Psoas muscle (tissue), 7 donors: ENCODE measurements at regions not wholly inside any gene's neighbourhood (a gene's known extent, or its start where the extent isn't known, plus 50 kb on each side); places are given as distances from the start of the nearest gene placed in this dataset.

Source experiments
- ATAC-seq, 4 donors: fragments of 200-7000 bp; cut with Tn5 transposase; one replicate each; pipeline ENCODE4 v1.9.1; 2020; ENCODE audit warnings: moderate library complexity in 3 of 4, mild to moderate bottlenecking in 2 of 4
- DNase-seq, 2 donors: peaks; one replicate each; pipeline ENCODE4 v3.0.0-alpha.2; 2020
- H3K27ac ChIP-seq: fragments of 200-600 bp; one replicate; pipeline ENCODE4 v1.8.0; 2022
- H3K27me3 ChIP-seq, 3 donors: fragments of 200-600 bp in 1 of 3; one replicate each; pipeline versions ENCODE4 v1.6.1 to v1.8.0; 2013 to 2022; ENCODE audit warnings: low read length in 2 of 3, mild to moderate bottlenecking in 2 of 3, moderate library complexity in 1 of 3; ENCODE audit not compliant: insufficient read depth in 3 of 3
- H3K36me3 ChIP-seq, 2 donors: fragments of 200-600 bp in 1 of 2; one replicate each; pipeline versions ENCODE4 v1.6.1 to v1.8.0; 2013 to 2022; ENCODE audit warnings: low read depth in 1 of 2, mild to moderate bottlenecking in 1 of 2, moderate library complexity in 1 of 2; ENCODE audit not compliant: insufficient read depth in 1 of 2
- H3K4me1 ChIP-seq: fragments of 200-600 bp; one replicate; pipeline ENCODE4 v1.8.0; 2022
- H3K4me3 ChIP-seq: fragments of 200-600 bp; one replicate; pipeline ENCODE4 v1.8.0; 2022; ENCODE audit warnings: mild to moderate bottlenecking
- H3K9me3 ChIP-seq: fragments of 200-600 bp; one replicate; pipeline ENCODE4 v1.8.0; 2022
- WGBS, 3 donors: extraction: QIAGEN DNeasy Blood & Tissue Kit; methylation state at CpG; one replicate each; pipeline versions ENCODE4 v1.1.6 to v1.1.7; 2013; 5-methylcytosine and 5-hydroxymethylcytosine counted together
- intact Hi-C, 2 donors: fragments of 100-400 bp; cut with DNase I; formaldehyde crosslinking; loops; one replicate each; pipeline versions ENCODE4 v1.11.0 to v1.14.2; 2022
- TF ChIP-seq, protein P1 (sequence below): fragments of 200-600 bp; IDR thresholded peaks from one replicate; pipeline ENCODE4 v1.8.0; 2022; ENCODE audit warnings: antibody characterized with exemption
- donor health status: healthy with polysubstance abuse.
- donor health status: DM: no; HTN: no; CAD: no; lungs with moderate emphysema.
- donor health status: Bipolar disorder and iron deficiency.
- donor health status: healthy.
- donor health status: DM: yes; HTN: yes; CAD: no.
- donor health status: DM: no; HTN: no; CAD: no.
- donor health status: DM: yes; HTN: yes; CAD: no.

DNA sequence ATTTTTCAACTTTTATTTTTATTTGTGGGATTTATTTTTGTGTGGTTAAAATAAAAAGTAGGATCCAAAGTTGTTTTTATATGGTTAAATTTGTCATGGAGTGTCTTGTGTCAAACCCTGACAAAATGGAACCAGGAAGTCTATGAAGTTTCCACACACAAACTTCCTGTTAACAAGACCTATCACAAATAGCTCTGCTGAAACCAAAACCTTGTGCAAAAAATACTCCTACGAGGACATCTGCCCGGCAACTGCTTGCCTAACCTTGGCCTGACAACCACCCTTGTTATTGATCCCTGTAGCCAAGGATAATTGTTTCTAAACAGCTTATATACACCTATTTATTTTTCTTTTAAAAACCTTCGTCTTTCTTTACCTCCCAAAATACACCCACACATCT, 389.6 kb downstream of the TRIB2 start:
- intact Hi-C loops, result no loop called here
- no peaks in the 10 kb centered on the region for H3K27me3 ChIP-seq
- 61 to 79% (median 67%) methylated on average over 3 of the region's 3 CpGs for whole genome bisulfite sequencing, 3 donors
- no peak for DNase-seq
- H3K9me3 ChIP-seq, result no peaks in the 10 kb centered on the region
- TF ChIP-seq, protein P1, sequence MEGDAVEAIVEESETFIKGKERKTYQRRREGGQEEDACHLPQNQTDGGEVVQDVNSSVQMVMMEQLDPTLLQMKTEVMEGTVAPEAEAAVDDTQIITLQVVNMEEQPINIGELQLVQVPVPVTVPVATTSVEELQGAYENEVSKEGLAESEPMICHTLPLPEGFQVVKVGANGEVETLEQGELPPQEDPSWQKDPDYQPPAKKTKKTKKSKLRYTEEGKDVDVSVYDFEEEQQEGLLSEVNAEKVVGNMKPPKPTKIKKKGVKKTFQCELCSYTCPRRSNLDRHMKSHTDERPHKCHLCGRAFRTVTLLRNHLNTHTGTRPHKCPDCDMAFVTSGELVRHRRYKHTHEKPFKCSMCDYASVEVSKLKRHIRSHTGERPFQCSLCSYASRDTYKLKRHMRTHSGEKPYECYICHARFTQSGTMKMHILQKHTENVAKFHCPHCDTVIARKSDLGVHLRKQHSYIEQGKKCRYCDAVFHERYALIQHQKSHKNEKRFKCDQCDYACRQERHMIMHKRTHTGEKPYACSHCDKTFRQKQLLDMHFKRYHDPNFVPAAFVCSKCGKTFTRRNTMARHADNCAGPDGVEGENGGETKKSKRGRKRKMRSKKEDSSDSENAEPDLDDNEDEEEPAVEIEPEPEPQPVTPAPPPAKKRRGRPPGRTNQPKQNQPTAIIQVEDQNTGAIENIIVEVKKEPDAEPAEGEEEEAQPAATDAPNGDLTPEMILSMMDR, result no peak
- H3K4me3 ChIP-seq, result no peak overlapping the region
- no peak overlapping the region for H3K27ac ChIP-seq
- H3K36me3 ChIP-seq, result no peaks in the 10 kb centered on the region
- no peak for ATAC-seq
- no peaks in the 10 kb centered on the region for H3K4me1 ChIP-seq

DNA sequence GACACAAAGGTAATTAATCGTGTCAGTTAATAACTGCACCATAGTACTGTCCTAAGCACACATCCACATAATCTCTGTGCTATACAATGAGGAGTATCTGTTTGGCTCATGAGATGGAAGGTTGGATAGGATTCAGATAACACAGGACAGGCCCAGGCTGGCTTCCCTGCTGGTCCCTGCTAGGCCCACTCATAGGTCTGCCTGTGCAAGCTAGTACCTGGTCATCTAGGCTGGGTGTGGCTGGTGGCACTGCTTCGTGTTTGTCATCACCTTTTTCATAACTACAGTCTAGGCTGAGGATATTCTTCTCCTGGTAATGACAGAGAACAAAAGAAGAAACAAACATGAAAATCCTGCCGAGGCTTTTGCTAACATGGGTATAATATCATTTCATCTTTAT, 392.8 kb downstream of the TRIB2 start:
- no peaks in the 10 kb centered on the region for H3K36me3 ChIP-seq
- H3K4me3 ChIP-seq, result no peak overlapping the region
- whole genome bisulfite sequencing, 3 donors, result 71 to 83% (median 79%) methylated on average over 3 of the region's 3 CpGs
- TF ChIP-seq, protein P1, result no peak
- no peak for DNase-seq
- no peak overlapping the region for H3K27ac ChIP-seq
- no peaks in the 10 kb centered on the region for H3K27me3 ChIP-seq
- H3K4me1 ChIP-seq, result no peaks in the 10 kb centered on the region
- intact Hi-C loops, result no loop called here
- H3K9me3 ChIP-seq, result no peaks in the 10 kb centered on the region
- no peak for ATAC-seq

DNA sequence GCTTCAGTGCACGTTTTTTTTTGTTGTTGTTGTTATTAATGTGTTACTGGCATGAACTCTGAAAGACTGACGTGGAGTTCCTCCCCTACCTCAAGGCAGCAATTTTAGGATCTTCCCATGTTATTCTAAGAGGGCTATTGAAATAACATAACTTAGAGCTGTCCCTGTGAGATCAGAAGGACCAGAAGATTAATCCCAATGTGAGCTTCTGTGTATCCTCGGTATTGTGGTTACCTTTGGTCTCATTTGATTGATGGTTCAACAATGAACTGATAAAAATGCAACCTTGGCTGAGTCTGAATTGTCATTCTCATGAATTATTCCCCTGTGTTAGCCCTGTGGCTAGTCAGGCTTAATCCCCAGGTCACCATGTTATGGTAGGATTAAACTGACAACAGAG, 394.1 kb downstream of the TRIB2 start:
- H3K9me3 ChIP-seq, result no peaks in the 10 kb centered on the region
- DNase-seq, result no peak
- H3K27ac ChIP-seq, result no peak overlapping the region
- TF ChIP-seq, protein P1, result no peak
- no peaks in the 10 kb centered on the region for H3K27me3 ChIP-seq
- no peaks in the 10 kb centered on the region for H3K4me1 ChIP-seq
- 54 to 62% (median 61%) methylated on average over 3 of the region's 3 CpGs for WGBS, 3 donors
- ATAC-seq, result no peak
- no peak overlapping the region for H3K4me3 ChIP-seq
- intact Hi-C loops, result no loop called here
- no peaks in the 10 kb centered on the region for H3K36me3 ChIP-seq

DNA sequence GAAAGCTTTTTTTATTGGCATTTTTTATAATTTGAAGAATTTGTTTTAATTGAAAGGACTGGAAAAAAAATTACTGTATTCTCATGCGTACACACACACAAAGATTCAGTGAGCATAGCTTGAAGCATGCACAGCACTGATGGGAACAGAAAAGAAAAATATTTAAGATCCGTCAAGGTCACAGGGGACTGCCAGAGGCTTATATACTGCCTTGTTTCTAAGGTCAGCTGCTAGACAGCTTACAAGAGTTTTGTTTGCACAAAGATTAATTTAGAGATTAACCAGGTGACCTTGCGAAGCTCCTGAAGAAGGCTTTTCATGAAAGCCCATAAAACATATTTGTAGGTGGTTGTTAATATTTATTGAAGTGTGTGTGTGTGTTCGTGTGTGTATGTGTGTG, 396.3 kb downstream of the TRIB2 start:
- DNase-seq (no peak), ATAC-seq (no peak)
- WGBS, 3 donors, result 71 to 76% (median 74%) methylated on average over 4 of the region's 4 CpGs
- Histone ChIP-seq H3K27me3 (no peaks in the 10 kb centered on the region), H3K4me1 (no peaks in the 10 kb centered on the region), H3K4me3 (no peak overlapping the region), H3K36me3 (no peaks in the 10 kb centered on the region), H3K9me3 (no peaks in the 10 kb centered on the region), H3K27ac (no peak overlapping the region)
- intact Hi-C loops, result no loop called here
- TF ChIP-seq, protein P1, result no peak

DNA sequence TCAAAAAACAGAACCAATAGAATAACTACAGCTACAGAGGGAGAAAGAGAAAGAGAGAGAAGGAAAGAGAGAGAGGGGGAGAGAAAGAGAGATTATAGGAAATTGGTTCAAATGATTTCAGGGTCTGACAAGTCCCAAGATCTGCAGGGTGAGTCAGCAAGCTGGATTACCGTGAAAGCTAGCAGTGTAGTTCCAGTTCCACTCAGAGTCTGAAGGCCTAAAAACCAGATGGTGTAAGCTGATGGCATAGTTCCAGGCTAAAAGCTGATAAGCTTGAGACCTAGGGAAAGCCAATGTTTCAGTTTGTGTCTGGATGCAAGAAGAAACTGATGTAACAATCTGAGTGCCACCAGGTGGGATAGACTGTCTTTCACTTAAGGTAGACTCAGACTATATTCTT, 397.7 kb downstream of the TRIB2 start:
- no peaks in the 10 kb centered on the region for H3K27me3 ChIP-seq
- ATAC-seq (no peak), DNase-seq (no peak)
- H3K4me1 ChIP-seq, result no peaks in the 10 kb centered on the region
- 11 to 24% (median 14%) methylated on average over 1 of the region's 1 CpG for WGBS, 3 donors
- H3K4me3 ChIP-seq, result no peak overlapping the region
- TF ChIP-seq, protein P1, result no peak
- H3K9me3 ChIP-seq, result no peaks in the 10 kb centered on the region
- no peaks in the 10 kb centered on the region for H3K36me3 ChIP-seq
- H3K27ac ChIP-seq, result no peak overlapping the region
- intact Hi-C loops, result no loop called here
